PC-9 (cell line): ENCODE measurements at regions not wholly inside any gene's neighbourhood (a gene's known extent, or its start where the extent isn't known, plus 50 kb on each side); places are given as distances from the start of the nearest gene placed in this dataset.

Experiments
- EZH2 ChIP-seq: fragments of 200-600 bp; sonication (generic); IDR thresholded peaks from 2 replicates; pipeline ENCODE4 v1.8.0; 2017; ENCODE audit warnings: antibody characterized with exemption, low read depth
- TF ChIP-seq, protein P1 (sequence below): fragments of 200-600 bp; sonication (generic); conservative IDR thresholded peaks from 2 replicates; pipeline ENCODE4 v1.6.1; 2017; ENCODE audit warnings: mixed run types, antibody characterized with exemption, mild to moderate bottlenecking, moderate library complexity

DNA sequence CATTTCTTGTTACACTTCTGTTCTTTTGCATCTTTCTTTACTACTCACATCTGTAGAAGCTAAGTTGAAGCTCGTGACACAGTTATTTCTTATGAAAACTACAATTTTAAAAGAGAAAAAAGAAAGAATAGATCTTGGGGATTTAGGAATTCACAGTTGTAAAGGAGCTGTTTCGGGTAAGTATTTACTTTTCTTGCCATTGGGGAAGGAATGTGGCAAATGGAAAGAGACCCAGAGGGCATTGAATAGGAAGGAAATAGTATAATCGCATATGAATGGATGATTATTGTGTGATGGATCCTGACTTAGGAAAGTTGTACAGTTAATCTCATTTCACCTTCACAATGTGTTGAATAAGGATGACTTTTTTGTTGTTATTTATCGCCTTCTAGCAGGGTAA lies 914.1 kb upstream of the CDH8 start:
- TF ChIP-seq, protein P1, sequence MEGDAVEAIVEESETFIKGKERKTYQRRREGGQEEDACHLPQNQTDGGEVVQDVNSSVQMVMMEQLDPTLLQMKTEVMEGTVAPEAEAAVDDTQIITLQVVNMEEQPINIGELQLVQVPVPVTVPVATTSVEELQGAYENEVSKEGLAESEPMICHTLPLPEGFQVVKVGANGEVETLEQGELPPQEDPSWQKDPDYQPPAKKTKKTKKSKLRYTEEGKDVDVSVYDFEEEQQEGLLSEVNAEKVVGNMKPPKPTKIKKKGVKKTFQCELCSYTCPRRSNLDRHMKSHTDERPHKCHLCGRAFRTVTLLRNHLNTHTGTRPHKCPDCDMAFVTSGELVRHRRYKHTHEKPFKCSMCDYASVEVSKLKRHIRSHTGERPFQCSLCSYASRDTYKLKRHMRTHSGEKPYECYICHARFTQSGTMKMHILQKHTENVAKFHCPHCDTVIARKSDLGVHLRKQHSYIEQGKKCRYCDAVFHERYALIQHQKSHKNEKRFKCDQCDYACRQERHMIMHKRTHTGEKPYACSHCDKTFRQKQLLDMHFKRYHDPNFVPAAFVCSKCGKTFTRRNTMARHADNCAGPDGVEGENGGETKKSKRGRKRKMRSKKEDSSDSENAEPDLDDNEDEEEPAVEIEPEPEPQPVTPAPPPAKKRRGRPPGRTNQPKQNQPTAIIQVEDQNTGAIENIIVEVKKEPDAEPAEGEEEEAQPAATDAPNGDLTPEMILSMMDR = no peak
- TF ChIP-seq EZH2 = no peak
